ENCODE measurements at regions not wholly inside any gene's neighbourhood (a gene's known extent, or its start where the extent isn't known, plus 50 kb on each side); places are given as distances from the start of the nearest gene placed in this dataset.

GRCh38 chr4:112023402-112023950 lies 121.8 kb upstream of the FAM241A start:
- H3K18ac ChIP-seq (ENCODE audit: low read depth, low read length) = no peak overlapping the region
- no peak overlapping the region for H3K23ac ChIP-seq (ENCODE audit: low read depth, low read length)
- no peak overlapping the region for H4K8ac ChIP-seq (ENCODE audit: low read depth in 2 of 2, low read length in 2 of 2)
- TF ChIP-seq SMC3 (IDR thresholded peaks at IDR 0.05; ENCODE audit: low read depth, low read length) (no peak), BHLHE40 (IDR thresholded peaks at IDR 0.05; ENCODE audit: low read depth, low read length) (no peak), POLR2A (IDR thresholded peaks at IDR 0.05; ENCODE audit: low read depth, low read length) (no peak), CTCF (conservative IDR thresholded peaks at IDR 0.05; ENCODE audit: low read depth, low read length) (no peak), MAZ (IDR thresholded peaks at IDR 0.05; ENCODE audit: borderline replicate concordance, low read depth, low read length) (no peak), CEBPB (IDR thresholded peaks at IDR 0.05; ENCODE audit: low read depth, low read length) (no peak), NFE2L2 (IDR thresholded peaks at IDR 0.05; ENCODE audit: low read depth, low read length) (no peak), MAFK (IDR thresholded peaks at IDR 0.05; ENCODE audit: low read depth, low read length) (no peak), ELK1 (IDR thresholded peaks at IDR 0.05; ENCODE audit: borderline replicate concordance, low read depth, low read length) (no peak), MXI1 (IDR thresholded peaks at IDR 0.05; ENCODE audit: borderline replicate concordance, low read depth, low read length) (no peak), CHD1 (IDR thresholded peaks at IDR 0.05; ENCODE audit: low read depth, low read length) (no peak), FOS (IDR thresholded peaks at IDR 0.05; ENCODE audit: low read depth, low read length) (no peak)
- H2BK15ac ChIP-seq (ENCODE audit: low read depth, low read length) = no peak overlapping the region
- H2AK5ac ChIP-seq (ENCODE audit: low read depth, low read length) = no peak overlapping the region
- no peaks in the 10 kb centered on the region for H3K36me3 ChIP-seq (ENCODE audit: control insufficient read depth, insufficient read depth, low read length)
- H3K4me2 ChIP-seq (ENCODE audit: low read depth, low read length) = no peak overlapping the region
- no CpG with 5 or more reads among the region's 2 CpGs for WGBS, 2 experiments (ENCODE audit: extremely low coverage in 2 of 2, insufficient read length in 1 of 2)
- ChIA-PET POLR2A (ENCODE audit: unreplicated experiment) (no interaction called here), CTCF (interaction anchor here (1.6 kb wide), 1 partner anchor 8 kb away, joined by 6 read pairs; no protein-coding TSS in a partner anchor)
- no peaks in the 10 kb centered on the region for H3K79me1 ChIP-seq (ENCODE audit: low read depth in 1 of 2, low read length in 2 of 2)
- no peaks in the 10 kb centered on the region for H3K4me1 ChIP-seq (ENCODE audit: control insufficient read depth, insufficient read depth, low read length)
- dilution Hi-C loops (cut with HindIII; ENCODE audit: low sequenced_read_pairs, unreplicated experiment) = no loop called here
- no peak overlapping the region for H4K5ac ChIP-seq (ENCODE audit: low read depth, low read length)
- no peaks in the 10 kb centered on the region for H3K9me3 ChIP-seq (ENCODE audit: control insufficient read depth, insufficient read depth, low read length)
- no peak overlapping the region for H3K27ac ChIP-seq (ENCODE audit: insufficient read depth, low read length)
- ATAC-seq (ENCODE audit: low read depth) = no peak
- H4K20me1 ChIP-seq (ENCODE audit: insufficient read depth, low read length) = no peaks in the 10 kb centered on the region
- no TSS peak for BruUV-seq (replicated peaks)
- H2BK20ac ChIP-seq (ENCODE audit: low read depth, low read length) = no peak overlapping the region
- H3K14ac ChIP-seq (replicated peaks; ENCODE audit: low read depth, low read length) = no peak overlapping the region
- H2BK5ac ChIP-seq (ENCODE audit: low read depth, low read length, poor library complexity, severe bottlenecking) = no peak overlapping the region
- no peak overlapping the region for H2BK120ac ChIP-seq (ENCODE audit: low read depth, low read length)
- H3K4ac ChIP-seq (ENCODE audit: low read depth, low read length) = no peak overlapping the region
- no peak overlapping the region for H4K91ac ChIP-seq (ENCODE audit: insufficient read depth, low read depth, low read length)
- peaks cover 2% of the 10 kb centered on the region for H3K27me3 ChIP-seq (ENCODE audit: control insufficient read depth, insufficient read depth, low read length)
- H2AFZ ChIP-seq (replicated peaks; ENCODE audit: low read length, poor library complexity) = no peak overlapping the region
- H2AK9ac ChIP-seq (replicated peaks; ENCODE audit: low read depth, low read length, poor library complexity) = no peak overlapping the region
- no peak overlapping the region for H3K9ac ChIP-seq (ENCODE audit: low read depth, low read length)
- in situ Hi-C loops (cut with MboI; ENCODE audit: low sequenced_read_pairs) = no loop called here
- no peak for DNase-seq
- no peaks in the 10 kb centered on the region for H3K9me1 ChIP-seq (ENCODE audit: insufficient read depth, low read length)
- intact Hi-C loops (cut with micrococcal nuclease) = no loop called here
- H3K4me3 ChIP-seq (ENCODE audit: insufficient read depth, low read depth, low read length) = no peak overlapping the region
- no peak overlapping the region for H3K56ac ChIP-seq (ENCODE audit: extremely low read depth, insufficient read depth, low read length)

Measured in IMR-90 (cell line).